ENCODE measurements at regions not wholly inside any gene's neighbourhood (a gene's known extent, or its start where the extent isn't known, plus 50 kb on each side); places are given as distances from the start of the nearest gene placed in this dataset.

DNA sequence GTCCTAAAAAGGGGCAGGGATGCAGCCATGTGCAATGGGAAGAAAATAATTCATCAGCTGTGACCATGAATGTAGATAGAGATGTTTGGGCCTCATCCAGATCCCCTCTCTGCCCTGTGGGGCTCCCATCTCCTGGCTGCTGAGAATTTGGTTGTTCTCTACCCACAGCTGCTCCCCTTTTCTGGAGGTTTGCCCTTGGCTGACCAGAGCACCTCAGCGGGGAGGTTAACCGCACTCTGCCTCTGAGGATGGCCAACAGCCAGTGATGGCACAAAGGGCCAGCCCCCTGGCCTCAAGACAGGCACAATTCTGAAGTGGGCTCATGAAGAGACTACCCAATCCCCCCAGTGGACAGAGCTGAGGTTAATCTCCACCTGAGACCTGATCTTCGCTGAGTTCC lies 61.5 kb upstream of the SERP2 start:
- TF ChIP-seq, protein P1, sequence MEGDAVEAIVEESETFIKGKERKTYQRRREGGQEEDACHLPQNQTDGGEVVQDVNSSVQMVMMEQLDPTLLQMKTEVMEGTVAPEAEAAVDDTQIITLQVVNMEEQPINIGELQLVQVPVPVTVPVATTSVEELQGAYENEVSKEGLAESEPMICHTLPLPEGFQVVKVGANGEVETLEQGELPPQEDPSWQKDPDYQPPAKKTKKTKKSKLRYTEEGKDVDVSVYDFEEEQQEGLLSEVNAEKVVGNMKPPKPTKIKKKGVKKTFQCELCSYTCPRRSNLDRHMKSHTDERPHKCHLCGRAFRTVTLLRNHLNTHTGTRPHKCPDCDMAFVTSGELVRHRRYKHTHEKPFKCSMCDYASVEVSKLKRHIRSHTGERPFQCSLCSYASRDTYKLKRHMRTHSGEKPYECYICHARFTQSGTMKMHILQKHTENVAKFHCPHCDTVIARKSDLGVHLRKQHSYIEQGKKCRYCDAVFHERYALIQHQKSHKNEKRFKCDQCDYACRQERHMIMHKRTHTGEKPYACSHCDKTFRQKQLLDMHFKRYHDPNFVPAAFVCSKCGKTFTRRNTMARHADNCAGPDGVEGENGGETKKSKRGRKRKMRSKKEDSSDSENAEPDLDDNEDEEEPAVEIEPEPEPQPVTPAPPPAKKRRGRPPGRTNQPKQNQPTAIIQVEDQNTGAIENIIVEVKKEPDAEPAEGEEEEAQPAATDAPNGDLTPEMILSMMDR (conservative IDR thresholded peaks at IDR 0.05; ENCODE audit: low read length) = no peak
- TF ChIP-seq EZH2phosphoT487 (IDR thresholded peaks at IDR 0.05; ENCODE audit: borderline replicate concordance) = no peak
